ENCODE measurements at regions not wholly inside any gene's neighbourhood (a gene's known extent, or its start where the extent isn't known, plus 50 kb on each side); places are given as distances from the start of the nearest gene placed in this dataset.
"Not testable (repeated sequence)": the region's sequence is repeated elsewhere in the genome, so short reads cannot be mapped to it uniquely, and the experiment has no call there.

- WGBS, 3 donors = 55 to 71% (median 68%) methylated on average over 3 of the region's 3 CpGs
- ATAC-seq (no peak), DNase-seq (no peak)
- Histone ChIP-seq H3K4me3 (no peak overlapping the region), H3K36me3 (ENCODE audit: insufficient read depth in 1 of 2, low read depth in 1 of 2) (no peaks in the 10 kb centered on the region), H3K9me3 (no peaks in the 10 kb centered on the region), H3K27ac (no peak overlapping the region), H3K27me3 (ENCODE audit: insufficient read depth in 3 of 3, low read length in 2 of 3) (no peaks in the 10 kb centered on the region), H3K4me1 (no peaks in the 10 kb centered on the region)
- intact Hi-C loops (cut with DNase I) = no loop called here
- no peak for TF ChIP-seq CTCF (IDR thresholded peaks at IDR 0.05)
Measured at GRCh38 chr16:51834794-51835193, 683.7 kb upstream of the SALL1 start.

- DNase-seq (no peak), ATAC-seq (no peak)
- no peaks in the 10 kb centered on the region for H3K27me3 ChIP-seq (ENCODE audit: insufficient read depth in 3 of 3, low read length in 2 of 3)
- 20 to 26% (median 22%) methylated on average over 10 of the region's 10 CpGs for WGBS, 3 donors
- H3K4me1 ChIP-seq = no peaks in the 10 kb centered on the region
- H3K4me3 ChIP-seq = no peak overlapping the region
- H3K27ac ChIP-seq = no peak overlapping the region
- intact Hi-C loops (cut with DNase I) = no loop called here
- no peaks in the 10 kb centered on the region for H3K36me3 ChIP-seq (ENCODE audit: insufficient read depth in 1 of 2, low read depth in 1 of 2)
- no peaks in the 10 kb centered on the region for H3K9me3 ChIP-seq
- no peak for TF ChIP-seq CTCF (IDR thresholded peaks at IDR 0.05)
Measured at GRCh38 chr16:51834133-51834532, 683.1 kb upstream of the SALL1 start.

- Histone ChIP-seq H3K4me1 (no peaks in the 10 kb centered on the region), H3K27ac (no peak overlapping the region), H3K4me3 (no peak overlapping the region), H3K27me3 (ENCODE audit: insufficient read depth in 3 of 3, low read length in 2 of 3) (no peaks in the 10 kb centered on the region), H3K9me3 (no peaks in the 10 kb centered on the region), H3K36me3 (ENCODE audit: insufficient read depth in 1 of 2, low read depth in 1 of 2) (no peaks in the 10 kb centered on the region)
- intact Hi-C loops (cut with DNase I) = no loop called here
- 71 to 83% (median 78%) methylated on average over 6 of the region's 6 CpGs for WGBS, 3 donors
- no peak for TF ChIP-seq CTCF (IDR thresholded peaks at IDR 0.05)
- ATAC-seq = no peak
- DNase-seq = no peak
Measured at GRCh38 chr16:51831595-51832367, 680.7 kb upstream of the SALL1 start.

GRCh38 chr16:51831034-51831433, 680.0 kb upstream of the SALL1 start:
- H3K4me3 ChIP-seq; H3K9me3 ChIP-seq; intact Hi-C loops (cut with DNase I); H3K36me3 ChIP-seq (ENCODE audit: insufficient read depth in 1 of 2, low read depth in 1 of 2); DNase-seq; H3K27ac ChIP-seq; H3K4me1 ChIP-seq; H3K27me3 ChIP-seq (ENCODE audit: insufficient read depth in 3 of 3, low read length in 2 of 3); ATAC-seq: not testable (repeated sequence)
- 92 to 95% (median 94%) methylated on average over 6 of the region's 6 CpGs for WGBS, 3 donors

- 80 to 85% (median 81%) methylated on average over 2 of the region's 2 CpGs for WGBS, 3 donors
- intact Hi-C loops (cut with DNase I) = no loop called here
Measured at GRCh38 chr16:51825779-51826178, 674.7 kb upstream of the SALL1 start.

More at GRCh38 chr16:51825779-51826178, 674.7 kb upstream of the SALL1 start:
- ATAC-seq (no peak), DNase-seq (no peak)
- no peaks in the 10 kb centered on the region for H3K4me1 ChIP-seq
- no peak overlapping the region for H3K27ac ChIP-seq
- H3K4me3 ChIP-seq = no peak overlapping the region
- no peaks in the 10 kb centered on the region for H3K27me3 ChIP-seq (ENCODE audit: insufficient read depth in 3 of 3, low read length in 2 of 3)
- no peaks in the 10 kb centered on the region for H3K36me3 ChIP-seq (ENCODE audit: insufficient read depth in 1 of 2, low read depth in 1 of 2)
- H3K9me3 ChIP-seq = no peaks in the 10 kb centered on the region
- no peak for TF ChIP-seq CTCF (IDR thresholded peaks at IDR 0.05)

Data from psoas muscle (tissue), 7 donors.